Activated T-helper 17 cell treated with anti-CD3 and anti-CD28 coated beads, Interleukin-2, amount 50 U/mL, for 72 hours (primary cell): ENCODE measurements at regions not wholly inside any gene's neighbourhood (a gene's known extent, or its start where the extent isn't known, plus 50 kb on each side); places are given as distances from the start of the nearest gene placed in this dataset.

Experiments used
- ATAC-seq: fragments of 150-1000 bp; cut with Tn5 transposase; replicated peaks from 2 replicates; pipeline ENCODE4 v1.10.0; 2021; ENCODE audit warnings: mild to moderate bottlenecking, moderate library complexity
- H3K27ac Mint-ChIP-seq: one replicate; pipeline ENCODE4 v1.8.0; 2022; ENCODE audit warnings: mixed read lengths
- H3K27me3 Mint-ChIP-seq: one replicate; pipeline ENCODE4 v1.8.0; 2022; ENCODE audit warnings: mixed read lengths
- H3K36me3 Mint-ChIP-seq: one replicate; pipeline ENCODE4 v1.8.0; 2022; ENCODE audit warnings: low read depth, mild to moderate bottlenecking, mixed read lengths
- H3K4me1 Mint-ChIP-seq: one replicate; pipeline ENCODE4 v1.8.0; 2022; ENCODE audit warnings: mixed read lengths
- H3K4me3 Mint-ChIP-seq: one replicate; pipeline ENCODE4 v1.8.0; 2022; ENCODE audit warnings: mild to moderate bottlenecking, mixed read lengths
- H3K9me3 Mint-ChIP-seq: one replicate; pipeline ENCODE4 v1.8.0; 2022; ENCODE audit warnings: mixed read lengths

DNA sequence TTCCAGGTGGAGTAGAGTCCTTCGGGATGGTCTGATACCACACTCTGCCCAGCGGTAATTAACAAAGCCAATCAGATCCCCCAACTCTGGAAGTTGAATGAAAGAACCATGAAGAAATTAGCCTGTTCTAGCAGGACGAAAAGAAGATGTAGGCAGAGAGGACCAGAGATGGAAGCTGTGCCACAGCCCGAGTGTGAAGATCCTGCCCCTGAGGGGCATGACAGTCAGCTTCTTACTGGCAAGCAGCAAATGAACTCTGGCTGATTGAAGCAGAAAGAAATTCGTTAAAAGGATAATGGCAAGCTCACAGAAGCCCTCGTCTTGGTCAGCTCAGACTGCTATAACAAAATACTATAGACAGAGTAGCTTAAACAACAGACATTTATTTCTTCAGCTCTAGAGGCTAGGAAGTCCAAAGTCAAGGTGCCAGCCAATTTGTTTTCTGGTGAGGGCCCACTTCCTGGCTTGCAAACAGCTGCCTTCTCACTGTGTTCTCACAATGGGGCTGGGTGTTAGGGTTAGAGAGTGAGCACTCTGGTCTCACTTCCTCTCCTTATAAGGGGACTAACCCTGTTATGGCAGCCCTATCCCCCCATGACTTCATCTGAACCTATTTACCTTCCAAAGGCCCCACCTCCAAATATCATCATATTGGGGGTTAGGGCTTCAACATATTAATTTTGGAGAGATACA, 307.1 kb downstream of the VPS13C start:
- Mint-ChIP-seq H3K4me1 (no peaks in the 10 kb centered on the region), H3K4me3 (no peak overlapping the region), H3K36me3 (no peaks in the 10 kb centered on the region), H3K9me3 (no peaks in the 10 kb centered on the region), H3K27ac (no peak overlapping the region), H3K27me3 (peaks cover 15% of the 10 kb centered on the region)
- no peak for ATAC-seq

DNA sequence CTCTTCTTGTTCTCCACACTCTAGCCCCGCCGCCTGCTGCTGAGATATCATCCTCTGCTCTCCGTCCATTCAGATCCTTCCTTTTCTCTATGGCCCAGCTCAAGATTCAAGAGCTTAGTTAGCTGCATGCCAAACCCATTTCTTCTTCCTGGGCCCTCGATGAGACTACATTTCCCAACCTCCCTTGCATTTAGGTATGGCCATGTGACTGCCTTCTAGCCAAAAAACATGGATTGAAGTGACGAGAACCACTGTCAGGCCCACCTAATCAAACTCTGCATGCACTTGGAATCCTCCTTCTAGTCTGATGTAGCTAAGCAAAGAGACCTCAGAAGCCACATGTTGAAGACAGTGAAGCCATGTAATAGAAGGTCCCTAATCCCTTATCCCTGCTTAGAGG, 308.2 kb downstream of the VPS13C start:
- no peak overlapping the region for H3K4me3 Mint-ChIP-seq
- no peaks in the 10 kb centered on the region for H3K36me3 Mint-ChIP-seq
- H3K4me1 Mint-ChIP-seq = no peaks in the 10 kb centered on the region
- no peaks in the 10 kb centered on the region for H3K9me3 Mint-ChIP-seq
- H3K27ac Mint-ChIP-seq = no peak overlapping the region
- H3K27me3 Mint-ChIP-seq = peaks cover 15% of the 10 kb centered on the region
- ATAC-seq = no peak

GRCh38 chr15:61750271-61751084, 309.8 kb downstream of the VPS13C start:
- Mint-ChIP-seq H3K36me3 (no peaks in the 10 kb centered on the region), H3K4me3 (no peak overlapping the region), H3K9me3 (no peaks in the 10 kb centered on the region), H3K27ac (no peak overlapping the region), H3K27me3 (peaks cover 12% of the 10 kb centered on the region), H3K4me1 (no peaks in the 10 kb centered on the region)
- no peak for ATAC-seq

- Mint-ChIP-seq H3K27me3 (peaks cover 14% of the 10 kb centered on the region), H3K4me1 (no peaks in the 10 kb centered on the region), H3K4me3 (no peak overlapping the region), H3K36me3 (no peaks in the 10 kb centered on the region), H3K27ac (no peak overlapping the region), H3K9me3 (no peaks in the 10 kb centered on the region)
- ATAC-seq = no peak
These were observed 311.1 kb downstream of the VPS13C start for GRCh38 chr15:61749169-61749568.

DNA sequence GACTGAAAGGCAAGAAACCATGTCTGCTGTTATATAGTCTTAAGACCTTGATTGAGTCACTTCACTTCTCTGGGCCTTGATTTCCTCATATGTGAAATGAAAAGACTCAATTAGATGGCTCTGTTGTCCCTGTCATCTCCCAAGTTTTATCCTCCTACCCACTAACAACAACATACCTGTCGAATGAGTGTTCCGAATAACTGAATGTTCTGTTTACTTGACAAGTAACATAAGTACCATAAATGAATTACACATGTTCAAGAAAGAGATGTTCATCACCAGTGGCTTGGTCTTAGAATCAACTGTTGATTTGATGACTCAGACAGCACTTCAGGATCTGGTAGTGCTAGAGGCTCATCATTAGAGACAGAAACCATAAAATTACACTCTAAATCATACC, 311.7 kb downstream of the VPS13C start:
- Mint-ChIP-seq H3K9me3 (no peaks in the 10 kb centered on the region), H3K27me3 (peaks cover 13% of the 10 kb centered on the region), H3K27ac (no peak overlapping the region), H3K4me3 (no peak overlapping the region), H3K4me1 (no peaks in the 10 kb centered on the region), H3K36me3 (no peaks in the 10 kb centered on the region)
- ATAC-seq = no peak

- H3K4me1 Mint-ChIP-seq = no peaks in the 10 kb centered on the region
- no peaks in the 10 kb centered on the region for H3K9me3 Mint-ChIP-seq
- no peak for ATAC-seq
- no peak overlapping the region for H3K4me3 Mint-ChIP-seq
- H3K36me3 Mint-ChIP-seq = no peaks in the 10 kb centered on the region
- no peak overlapping the region for H3K27ac Mint-ChIP-seq
- peaks cover 16% of the 10 kb centered on the region for H3K27me3 Mint-ChIP-seq
These were observed 313.7 kb downstream of the VPS13C start for GRCh38 chr15:61746589-61746988.

DNA sequence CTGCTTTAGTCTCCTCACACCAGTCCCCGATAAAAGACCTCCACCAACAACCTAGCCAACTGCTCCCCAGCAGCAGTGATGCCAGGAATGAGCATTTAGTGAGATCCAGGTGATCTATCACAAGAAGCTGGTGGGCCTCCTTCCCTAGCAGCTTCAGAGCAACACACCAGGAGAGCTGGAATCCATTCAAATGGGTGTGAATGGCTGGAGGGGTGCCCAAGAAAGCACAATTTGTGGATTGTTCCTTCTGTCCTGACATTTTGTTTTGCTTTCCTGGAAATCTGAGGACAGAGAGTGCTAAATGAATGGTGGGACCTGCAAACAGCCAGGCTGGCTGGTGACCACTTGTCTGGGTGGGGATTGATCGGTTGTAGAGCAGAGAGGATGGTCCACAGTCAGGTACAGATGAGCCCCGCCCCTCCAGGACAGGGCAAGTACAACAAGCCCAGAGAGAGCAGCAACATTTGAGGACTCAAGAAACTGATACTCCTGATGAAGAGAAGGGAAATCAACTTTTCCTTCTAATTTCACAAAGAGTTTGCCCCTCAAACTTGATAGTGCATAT, 316.8 kb downstream of the VPS13C start:
- peaks cover 16% of the 10 kb centered on the region for H3K27me3 Mint-ChIP-seq
- no peak overlapping the region for H3K27ac Mint-ChIP-seq
- no peaks in the 10 kb centered on the region for H3K9me3 Mint-ChIP-seq
- no peak overlapping the region for H3K4me3 Mint-ChIP-seq
- H3K36me3 Mint-ChIP-seq = no peaks in the 10 kb centered on the region
- H3K4me1 Mint-ChIP-seq = no peaks in the 10 kb centered on the region
- no peak for ATAC-seq

- H3K4me3 Mint-ChIP-seq = no peak overlapping the region
- no peaks in the 10 kb centered on the region for H3K36me3 Mint-ChIP-seq
- peaks cover 16% of the 10 kb centered on the region for H3K27me3 Mint-ChIP-seq
- H3K4me1 Mint-ChIP-seq = no peaks in the 10 kb centered on the region
- H3K9me3 Mint-ChIP-seq = no peaks in the 10 kb centered on the region
- no peak for ATAC-seq
- H3K27ac Mint-ChIP-seq = no peak overlapping the region
These were observed 317.7 kb downstream of the VPS13C start for GRCh38 chr15:61742591-61742990.

GRCh38 chr15:61736790-61737189, 323.5 kb downstream of the VPS13C start:
- Mint-ChIP-seq H3K27me3 (peaks cover 11% of the 10 kb centered on the region), H3K36me3 (no peaks in the 10 kb centered on the region), H3K9me3 (no peaks in the 10 kb centered on the region), H3K27ac (no peak overlapping the region), H3K4me1 (no peaks in the 10 kb centered on the region), H3K4me3 (no peak overlapping the region)
- ATAC-seq = no peak

DNA sequence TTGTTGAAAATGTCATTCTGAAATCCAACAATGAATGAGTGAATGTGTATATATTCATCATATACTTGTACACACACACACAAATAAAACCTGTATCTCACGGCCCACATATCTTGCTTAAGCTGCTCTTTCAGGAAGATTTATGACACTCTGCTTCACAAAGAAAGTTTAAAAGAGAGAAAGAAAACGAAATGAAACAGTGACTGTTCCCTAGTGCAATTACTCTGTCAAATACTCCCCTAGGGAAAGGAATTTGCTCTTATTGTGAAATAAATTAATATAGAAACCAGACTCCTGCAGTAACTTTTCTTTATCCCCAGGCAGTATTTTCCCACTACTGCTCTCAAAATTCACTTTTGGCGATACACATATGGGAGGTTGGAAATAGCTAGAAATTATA, 329.1 kb downstream of the VPS13C start:
- no peaks in the 10 kb centered on the region for H3K4me1 Mint-ChIP-seq
- no peak for ATAC-seq
- H3K9me3 Mint-ChIP-seq = no peaks in the 10 kb centered on the region
- no peaks in the 10 kb centered on the region for H3K36me3 Mint-ChIP-seq
- peaks cover 25% of the 10 kb centered on the region for H3K27me3 Mint-ChIP-seq
- no peak overlapping the region for H3K27ac Mint-ChIP-seq
- no peak overlapping the region for H3K4me3 Mint-ChIP-seq

DNA sequence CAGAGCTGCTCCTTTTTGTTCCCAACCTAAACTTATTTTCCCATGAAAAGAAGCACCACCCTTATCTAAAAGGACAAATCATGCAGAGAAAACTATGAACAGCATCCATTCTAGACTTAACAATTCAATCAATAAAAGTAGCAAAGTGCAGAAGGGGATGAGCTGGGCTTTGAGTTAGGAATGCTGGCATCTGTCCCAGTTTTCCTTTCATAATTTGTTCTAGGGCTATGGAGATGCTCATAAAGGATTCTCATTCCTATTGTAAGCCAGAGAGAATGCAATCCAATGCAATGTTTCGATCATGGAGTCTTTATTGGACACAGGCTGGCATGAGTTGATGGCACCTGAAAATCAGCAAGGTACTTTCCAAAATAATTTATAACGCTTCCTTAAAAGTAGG, 330.6 kb downstream of the VPS13C start:
- no peak for ATAC-seq
- Mint-ChIP-seq H3K9me3 (no peaks in the 10 kb centered on the region), H3K4me3 (no peak overlapping the region), H3K36me3 (no peaks in the 10 kb centered on the region), H3K27me3 (peaks cover 29% of the 10 kb centered on the region), H3K27ac (no peak overlapping the region), H3K4me1 (no peaks in the 10 kb centered on the region)

- no peaks in the 10 kb centered on the region for H3K36me3 Mint-ChIP-seq
- H3K4me3 Mint-ChIP-seq = no peak overlapping the region
- no peaks in the 10 kb centered on the region for H3K4me1 Mint-ChIP-seq
- peaks cover 28% of the 10 kb centered on the region for H3K27me3 Mint-ChIP-seq
- H3K9me3 Mint-ChIP-seq = no peaks in the 10 kb centered on the region
- H3K27ac Mint-ChIP-seq = no peak overlapping the region
- no peak for ATAC-seq
These were observed 334.1 kb downstream of the VPS13C start for GRCh38 chr15:61726166-61726565.

GRCh38 chr15:61725251-61725650, 335.0 kb downstream of the VPS13C start:
- Mint-ChIP-seq H3K27ac (no peak overlapping the region), H3K4me3 (no peak overlapping the region), H3K4me1 (no peaks in the 10 kb centered on the region), H3K9me3 (no peaks in the 10 kb centered on the region), H3K27me3 (peaks cover 33% of the 10 kb centered on the region), H3K36me3 (no peaks in the 10 kb centered on the region)
- no peak for ATAC-seq

GRCh38 chr15:61724251-61724939, 335.9 kb downstream of the VPS13C start:
- no peak for ATAC-seq
- Mint-ChIP-seq H3K27ac (no peak overlapping the region), H3K27me3 (peaks cover 36% of the 10 kb centered on the region), H3K9me3 (no peaks in the 10 kb centered on the region), H3K36me3 (no peaks in the 10 kb centered on the region), H3K4me3 (no peak overlapping the region), H3K4me1 (no peaks in the 10 kb centered on the region)

- ATAC-seq = no peak
- Mint-ChIP-seq H3K9me3 (no peaks in the 10 kb centered on the region), H3K4me1 (no peaks in the 10 kb centered on the region), H3K36me3 (no peaks in the 10 kb centered on the region), H3K27me3 (peaks cover 35% of the 10 kb centered on the region), H3K27ac (no peak overlapping the region), H3K4me3 (no peak overlapping the region)
These were observed 338.8 kb downstream of the VPS13C start for GRCh38 chr15:61721418-61721817.
